ENCODE measurements at regions not wholly inside any gene's neighbourhood (a gene's known extent, or its start where the extent isn't known, plus 50 kb on each side); places are given as distances from the start of the nearest gene placed in this dataset.
"Not testable (repeated sequence)": the region's sequence is repeated elsewhere in the genome, so short reads cannot be mapped to it uniquely, and the experiment has no call there.

DNA sequence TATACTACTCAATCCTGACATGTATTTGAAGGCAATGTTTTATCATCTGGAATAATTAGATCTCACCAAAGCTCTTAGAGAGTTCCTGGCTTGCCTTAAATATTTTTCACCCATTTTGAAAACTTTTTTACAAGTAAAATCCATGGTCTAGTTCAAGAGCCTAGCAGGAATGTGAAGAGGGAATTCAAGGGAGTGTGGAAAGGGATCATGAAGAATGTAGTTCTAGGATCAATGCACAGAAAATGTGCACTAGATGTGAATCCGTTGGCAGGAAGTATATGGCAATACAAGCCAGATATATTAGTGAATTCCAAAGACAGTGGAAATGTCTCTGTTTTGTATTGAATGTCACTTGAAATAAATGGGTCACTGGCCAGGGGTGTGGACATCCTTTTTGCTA lies 167.9 kb upstream of the MOCS2 start:
- DNase-seq = no peak

DNA sequence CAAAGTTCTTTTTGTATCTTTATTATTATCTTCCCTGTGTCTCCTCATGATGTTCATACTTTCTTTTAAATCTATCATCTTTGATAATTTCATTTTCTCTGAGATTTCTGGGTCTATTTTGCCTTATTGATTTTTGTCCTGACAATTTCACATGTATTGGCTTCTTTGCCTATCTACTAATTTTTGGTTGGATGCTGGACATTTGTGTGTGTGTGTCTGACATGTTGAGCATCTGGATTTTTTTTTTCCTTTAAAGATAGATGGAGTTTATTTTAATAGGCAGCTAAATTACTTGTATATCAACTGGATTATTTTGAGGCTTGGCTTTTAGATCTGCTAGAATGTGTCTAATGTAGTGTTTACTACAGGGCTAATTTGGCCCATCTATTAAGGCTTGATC lies 178.0 kb upstream of the MOCS2 start:
- DNase-seq = no peak

DNA sequence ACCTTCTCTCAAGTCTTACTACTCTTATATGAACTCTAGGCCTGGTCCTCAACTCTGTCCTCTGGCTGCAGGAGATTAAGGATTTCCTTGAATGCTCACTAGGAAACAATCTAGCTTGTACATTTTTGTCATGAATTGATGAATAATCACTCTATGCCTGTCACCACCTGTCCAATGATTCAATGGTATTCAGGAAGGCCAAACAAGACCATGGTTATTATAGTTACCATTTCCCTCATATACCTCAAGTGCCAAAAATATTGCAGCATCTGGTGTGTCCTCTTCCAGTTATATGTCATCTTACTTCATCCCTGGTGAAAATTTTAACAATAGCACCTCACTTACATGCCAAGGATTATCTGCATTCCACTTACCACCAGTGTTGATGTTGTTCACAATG lies 179.0 kb upstream of the MOCS2 start:
- DNase-seq = no peak

DNA sequence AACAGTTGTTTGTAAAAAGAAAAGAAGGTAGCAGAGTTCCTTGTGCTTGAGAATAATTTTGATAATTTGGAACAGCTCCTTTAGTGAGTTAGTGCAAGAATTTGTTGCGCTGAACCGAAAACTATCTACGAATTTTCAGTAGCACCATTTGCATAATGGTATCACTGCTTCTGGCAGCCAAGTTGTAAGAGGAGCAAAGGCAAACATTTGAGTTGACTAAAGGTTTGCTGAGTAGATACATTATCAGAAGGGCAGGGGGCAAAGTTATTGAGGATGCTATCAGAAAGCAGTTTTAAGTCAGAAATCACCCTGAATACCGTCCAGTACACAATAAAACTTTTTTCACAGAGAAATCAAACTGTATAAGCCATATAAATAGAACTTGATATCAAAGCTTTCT lies 181.5 kb upstream of the MOCS2 start:
- no peak for DNase-seq

DNA sequence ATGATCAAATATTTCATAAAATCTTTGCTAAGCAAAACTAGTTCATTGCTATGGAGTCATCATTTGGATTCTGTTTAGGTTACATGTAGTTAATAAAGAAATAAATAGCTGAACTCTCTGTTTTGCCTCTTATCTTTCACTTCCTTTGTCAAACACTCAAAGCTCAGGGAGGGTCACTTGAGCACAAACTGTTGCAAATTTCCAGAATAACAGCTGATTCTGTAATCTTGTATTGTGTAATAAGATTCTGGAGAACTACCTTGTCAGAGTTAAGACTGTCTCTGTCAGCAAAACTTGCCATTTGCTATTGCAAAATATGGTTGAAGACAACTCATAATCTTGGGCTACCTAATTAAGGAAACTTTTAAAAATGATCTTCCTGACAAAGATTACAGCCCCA lies 182.0 kb upstream of the MOCS2 start:
- DNase-seq = no peak

DNA sequence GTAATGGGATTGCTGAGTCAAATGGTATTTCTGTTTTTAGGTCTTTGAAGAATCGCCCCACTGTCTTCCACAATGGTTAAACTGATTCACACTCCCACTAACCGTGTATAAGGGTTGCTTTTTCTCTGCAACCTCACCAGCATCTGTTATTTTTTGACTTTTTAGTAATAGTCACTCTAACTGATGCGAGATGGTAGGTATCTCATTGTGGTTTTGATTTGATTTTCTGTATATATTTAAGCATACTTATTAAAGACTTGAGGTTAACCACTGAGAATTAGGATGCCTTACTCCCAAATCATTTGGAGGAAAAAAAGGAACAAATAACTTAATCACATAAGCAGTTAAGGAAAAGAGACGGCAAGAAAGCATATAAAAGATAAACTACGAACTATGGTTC lies 181.6 kb upstream of the FST start:
- DNase-seq = no peak

DNA sequence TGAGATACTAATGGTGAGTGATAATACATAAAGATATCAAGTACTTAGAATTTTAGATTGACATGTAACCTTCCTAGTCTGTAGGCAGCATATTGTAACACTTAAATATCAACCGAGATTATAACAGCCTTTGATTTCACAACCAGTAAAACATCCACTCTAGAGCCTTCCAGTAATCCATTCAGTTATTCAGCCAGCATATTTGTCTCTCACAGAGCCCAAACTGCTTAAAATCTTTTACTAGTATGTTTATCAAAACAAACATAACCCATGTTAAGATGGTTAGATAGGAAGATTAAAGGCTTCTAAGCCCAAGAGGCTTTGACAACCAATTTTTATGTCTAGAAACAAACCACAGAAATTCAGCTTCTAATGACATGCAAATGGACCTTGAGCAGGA lies 177.9 kb upstream of the FST start:
- DNase-seq = no peak

DNA sequence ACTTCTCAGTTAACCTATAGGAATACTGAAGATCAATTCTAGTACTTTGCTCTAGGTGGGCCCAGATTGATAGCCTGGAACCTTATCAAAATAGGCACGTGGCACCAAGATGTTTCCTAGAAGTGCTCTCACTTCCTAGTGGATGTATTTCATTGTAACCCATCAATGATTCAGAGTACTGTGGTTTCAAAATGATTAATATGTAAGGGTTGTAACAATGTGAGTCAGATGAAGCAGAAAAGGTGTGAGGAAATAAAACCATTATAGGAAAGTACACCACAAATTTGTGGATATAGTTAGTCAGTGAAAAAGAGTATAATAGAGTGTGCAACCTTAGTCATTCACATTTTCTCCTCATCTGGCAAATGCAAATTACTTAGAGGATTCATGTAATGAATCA lies 177.3 kb upstream of the FST start:
- DNase-seq = no peak

DNA sequence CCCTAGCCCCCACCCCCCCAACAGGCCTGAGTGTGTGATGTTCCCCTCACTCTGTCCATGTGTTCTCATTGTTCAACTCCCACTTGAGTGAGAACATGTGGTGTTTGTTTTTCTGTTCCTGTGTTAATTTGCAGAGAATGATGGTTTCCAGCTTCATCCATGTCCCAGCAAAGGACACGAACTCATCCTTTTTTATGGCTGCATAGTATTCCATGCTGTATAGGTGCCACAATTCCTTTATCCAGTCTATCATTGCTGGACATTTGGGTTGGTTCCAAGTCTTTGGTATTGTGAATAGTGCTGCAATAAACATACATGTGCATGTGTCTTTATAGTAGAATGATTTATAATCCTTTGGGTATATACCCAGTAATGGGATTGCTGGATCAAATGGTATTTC lies 175.1 kb upstream of the FST start:
- DNase-seq = not testable (repeated sequence)

DNA sequence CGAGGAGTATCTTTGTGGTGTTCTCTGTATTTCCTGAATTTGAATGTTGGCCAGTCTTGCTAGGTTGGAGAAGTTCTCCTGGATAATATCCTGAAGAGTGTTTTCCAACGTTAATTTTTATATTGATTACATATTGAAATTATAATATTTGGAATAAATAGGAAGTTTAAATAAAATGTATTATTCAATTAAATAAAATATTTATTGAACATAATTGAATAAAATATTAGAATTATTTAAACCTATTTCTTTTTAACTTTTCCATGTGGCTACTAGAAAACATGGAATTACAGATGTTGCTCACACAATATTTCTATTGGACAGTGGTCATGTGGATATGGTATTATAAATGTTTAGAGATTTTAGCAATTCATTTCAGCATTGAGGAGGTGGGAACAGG lies 170.8 kb upstream of the FST start:
- no peak for DNase-seq

DNA sequence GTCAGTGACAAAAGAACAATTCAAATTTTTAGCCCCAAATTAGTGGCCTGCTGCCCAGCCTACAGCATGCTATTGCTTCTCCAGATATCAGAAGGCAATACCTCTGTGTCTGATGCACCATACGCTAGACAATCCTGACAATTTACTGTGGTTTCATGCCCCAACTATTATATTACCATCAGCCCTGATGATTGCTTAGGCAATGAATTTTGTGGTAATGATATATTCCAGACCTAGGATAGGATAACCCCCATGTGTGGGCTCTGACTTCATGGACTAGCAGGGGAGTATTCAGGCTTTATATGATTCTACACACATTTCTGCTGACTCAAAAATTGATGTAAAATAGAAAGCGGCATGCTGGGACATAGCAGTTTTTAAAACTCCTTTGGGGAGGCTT lies 168.7 kb upstream of the FST start:
- no peak for DNase-seq

DNA sequence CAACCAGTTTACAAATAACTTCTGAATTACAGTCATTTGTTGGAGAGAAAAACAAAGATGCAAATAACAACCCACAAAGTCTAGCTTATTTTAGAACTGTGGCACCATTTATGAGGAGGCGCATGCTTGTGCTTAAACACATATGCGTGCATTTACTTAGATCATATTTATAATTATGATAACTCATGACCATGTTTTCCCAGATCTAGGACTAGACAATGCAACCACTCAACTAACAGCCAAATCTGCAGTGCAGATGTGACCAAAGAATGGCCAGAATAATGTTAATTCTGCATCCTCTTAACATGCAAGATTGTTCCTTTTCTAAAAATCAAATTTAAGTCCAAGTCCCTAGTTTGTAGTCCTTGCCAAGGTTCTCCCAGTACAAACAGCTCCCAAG lies 167.3 kb upstream of the FST start:
- no peak for DNase-seq

DNA sequence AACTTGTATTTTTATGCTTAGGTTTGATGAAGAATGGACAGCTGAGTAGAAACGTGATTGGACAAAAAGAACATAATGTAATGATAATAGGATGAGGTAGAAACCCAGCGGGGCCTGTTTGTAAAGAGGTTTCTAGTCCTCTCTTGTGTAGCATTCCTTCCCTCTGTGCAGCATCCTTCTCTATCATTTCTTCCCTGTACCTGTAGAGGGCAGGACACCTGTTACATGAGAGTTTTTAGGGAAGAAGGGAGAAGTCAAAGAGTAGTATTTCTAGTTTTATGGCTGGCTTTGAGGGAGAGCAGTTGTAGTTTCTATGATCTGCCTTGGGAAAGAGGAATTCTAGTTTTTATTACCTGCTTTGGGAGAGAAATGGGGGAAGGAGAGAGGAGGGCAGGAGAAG lies 162.1 kb upstream of the FST start:
- no peak for DNase-seq

DNA sequence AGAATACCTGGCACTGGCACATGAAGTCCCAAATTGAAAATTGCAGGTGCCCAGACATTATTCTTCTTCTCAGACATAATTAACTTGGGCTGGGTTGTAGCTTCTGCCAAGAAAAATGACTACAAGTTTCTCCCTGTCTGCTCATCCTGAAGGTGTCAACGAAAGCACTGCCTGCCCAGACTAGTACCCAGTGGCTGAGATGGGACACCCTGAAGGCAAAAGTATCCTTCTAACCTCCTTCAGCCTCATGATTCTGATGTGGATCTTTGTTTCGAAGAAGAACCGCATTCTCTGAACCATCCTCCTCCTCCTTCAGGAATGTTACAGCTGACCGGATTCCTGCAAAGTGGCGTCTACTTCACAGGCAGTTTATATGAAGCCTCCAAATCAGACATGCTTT lies 161.1 kb upstream of the FST start:
- no peak for DNase-seq

DNA sequence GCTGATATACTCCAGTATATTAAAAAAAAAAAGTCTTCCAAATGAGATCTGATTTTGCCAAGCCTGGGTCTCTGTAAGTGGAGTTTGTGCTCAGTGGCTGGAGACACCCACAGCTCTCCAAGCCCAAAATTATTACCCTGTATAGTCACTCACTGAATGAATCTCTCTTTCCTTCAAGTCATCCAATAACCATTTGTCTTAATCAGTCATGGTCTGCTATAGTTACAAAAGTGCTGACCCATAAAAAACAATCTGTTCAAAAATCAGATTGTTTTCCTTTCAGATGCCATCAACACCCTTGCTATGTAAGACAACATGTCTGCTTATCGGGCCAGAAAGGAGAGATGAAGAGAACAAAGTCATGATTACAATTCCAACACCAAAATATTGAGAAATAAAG lies 159.4 kb upstream of the FST start:
- no peak for DNase-seq

DNA sequence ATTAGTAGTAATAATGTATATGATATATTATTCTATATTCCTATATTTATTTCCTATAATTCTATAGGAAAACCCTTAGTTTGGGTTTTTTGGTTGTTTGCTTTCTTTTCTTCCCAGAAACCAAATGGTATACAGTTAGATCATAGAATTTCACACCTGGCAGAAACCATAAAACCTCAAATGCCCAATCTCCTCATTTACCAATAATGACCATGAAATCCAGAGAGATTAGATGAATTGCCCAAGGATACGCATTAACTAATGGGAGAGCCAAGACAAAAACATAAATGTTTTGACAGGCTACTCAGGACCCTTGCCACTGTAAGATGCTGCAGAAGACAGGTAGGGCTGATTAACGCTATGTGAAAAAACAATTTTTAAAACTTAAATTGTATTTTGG lies 158.7 kb upstream of the FST start:
- DNase-seq = no peak

DNA sequence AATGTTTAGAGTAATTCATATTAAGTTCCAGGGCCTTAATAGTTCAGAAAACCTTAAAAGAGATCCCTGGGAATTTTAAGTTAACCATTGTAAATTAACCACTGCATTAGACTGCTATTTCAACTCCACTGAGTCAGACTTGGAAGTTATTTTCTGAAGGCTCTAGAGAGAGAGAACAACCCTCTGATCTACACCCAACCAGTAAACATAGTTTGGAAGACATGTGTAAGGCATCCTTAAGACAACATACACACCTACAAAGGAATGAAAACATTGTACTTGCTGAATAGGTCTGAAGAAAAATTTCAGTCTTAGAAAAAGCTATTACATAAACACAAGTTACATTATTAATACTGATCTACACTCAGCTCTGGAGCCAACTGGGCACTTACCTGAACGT lies 158.2 kb upstream of the FST start:
- DNase-seq = no peak

DNA sequence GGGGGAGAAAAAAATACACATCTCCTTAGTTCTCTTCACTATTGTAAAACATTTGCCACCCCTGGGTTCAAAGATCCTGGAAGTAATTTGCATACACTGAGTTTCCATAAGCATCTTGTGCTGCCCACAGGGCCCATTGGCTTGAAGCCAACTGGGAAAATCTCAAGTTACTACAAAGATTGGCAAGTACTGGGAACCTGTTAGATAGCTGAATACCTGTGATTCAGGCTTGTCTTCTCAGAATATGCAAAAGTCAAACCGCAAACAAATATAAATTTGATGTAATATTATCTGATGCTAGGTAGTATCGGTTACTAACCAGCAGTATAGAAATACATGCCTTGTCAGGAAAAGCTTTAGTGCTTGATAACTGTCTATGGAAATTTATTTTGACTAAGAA lies 156.9 kb upstream of the FST start:
- DNase-seq = no peak

DNA sequence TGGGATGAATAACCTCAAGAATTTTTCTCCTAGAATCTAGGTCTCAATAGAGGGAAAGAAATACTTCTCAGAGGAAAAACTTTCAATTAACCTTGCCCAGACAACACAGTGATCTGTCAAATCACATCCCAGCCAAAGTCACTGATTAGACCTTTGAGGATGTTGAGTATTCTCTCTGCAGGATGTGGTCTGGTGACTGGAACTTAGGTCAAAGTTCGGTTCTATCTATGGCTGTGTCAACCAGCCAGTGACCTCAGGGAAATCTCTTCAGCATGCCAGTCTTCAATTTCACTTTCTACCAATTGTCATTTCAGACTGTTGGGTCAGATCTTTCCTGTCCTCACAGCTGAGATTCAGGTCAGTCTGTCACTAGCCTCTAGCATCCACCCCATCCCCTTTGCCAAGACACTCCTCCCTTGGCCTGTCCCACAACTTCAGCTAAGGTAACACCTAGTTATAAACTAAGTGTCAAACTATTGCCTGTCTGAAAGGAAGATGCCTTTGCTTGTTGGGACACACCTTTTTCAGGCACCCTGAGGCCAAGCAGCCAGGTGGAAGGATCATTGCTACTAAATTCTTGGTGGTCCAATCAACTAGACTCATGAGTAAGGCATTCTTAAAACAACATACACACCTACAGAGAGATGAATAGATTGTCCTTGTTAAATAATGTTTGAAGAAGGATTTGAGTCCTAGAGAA lies 156.3 kb upstream of the FST start:
- DNase-seq = no peak

DNA sequence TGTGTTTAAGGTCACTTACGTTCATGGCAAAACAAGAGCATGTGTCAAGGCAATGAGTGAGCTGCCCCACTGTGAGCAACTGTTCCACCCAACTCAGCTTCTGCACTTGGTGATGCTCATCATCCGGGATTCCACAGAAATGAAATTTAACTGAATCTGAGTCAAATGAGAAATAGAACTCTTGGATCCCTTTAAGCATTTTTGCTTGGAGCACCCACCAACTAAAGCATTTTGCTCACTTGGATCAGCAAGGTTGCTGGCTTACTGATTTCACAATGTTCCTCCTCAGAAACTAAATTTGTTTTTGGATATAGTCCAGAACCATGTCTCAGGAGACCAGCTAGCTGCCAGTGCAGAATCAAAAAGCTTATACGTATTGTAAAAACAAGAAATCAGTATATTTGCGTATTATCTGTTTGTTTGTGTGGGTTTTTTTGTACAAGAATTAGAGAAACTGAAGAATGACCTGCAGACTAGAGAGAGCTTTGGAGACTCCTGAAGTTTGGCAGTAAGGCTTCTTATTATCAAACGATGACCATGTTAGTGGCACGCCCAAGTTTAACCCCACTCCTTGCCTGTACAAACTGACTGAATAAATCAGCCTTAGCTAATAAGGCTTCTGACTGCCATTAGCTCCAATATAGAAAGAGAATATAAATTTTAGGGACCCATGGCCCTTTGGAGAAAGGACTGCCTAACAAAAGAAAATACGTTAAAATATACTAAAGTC lies 153.8 kb upstream of the FST start:
- no peak for DNase-seq

DNA sequence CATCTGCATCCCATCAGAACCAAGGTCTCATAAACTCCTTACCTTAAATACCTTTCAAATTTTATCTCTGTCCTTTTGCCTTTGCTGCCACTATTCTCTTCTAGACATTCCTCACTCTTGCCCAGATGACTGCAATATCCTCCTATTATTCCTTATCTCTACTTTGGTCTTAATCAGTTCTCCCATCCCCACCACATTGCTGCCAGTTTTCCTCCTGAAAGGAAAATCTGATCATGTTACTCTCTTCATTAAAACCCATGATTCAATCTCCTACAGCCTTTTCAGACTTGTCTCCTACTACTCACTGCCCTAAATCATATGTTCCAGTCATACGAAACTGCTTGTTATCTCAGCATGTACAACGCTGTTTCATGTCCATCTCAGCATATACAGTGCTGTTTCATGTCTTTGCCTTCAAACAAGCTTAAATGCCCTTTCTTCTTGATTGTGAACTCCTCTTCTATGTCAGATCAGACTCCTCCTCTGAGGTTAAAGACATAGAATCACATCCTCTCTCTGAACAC lies 152.6 kb upstream of the FST start:
- no peak for DNase-seq

DNA sequence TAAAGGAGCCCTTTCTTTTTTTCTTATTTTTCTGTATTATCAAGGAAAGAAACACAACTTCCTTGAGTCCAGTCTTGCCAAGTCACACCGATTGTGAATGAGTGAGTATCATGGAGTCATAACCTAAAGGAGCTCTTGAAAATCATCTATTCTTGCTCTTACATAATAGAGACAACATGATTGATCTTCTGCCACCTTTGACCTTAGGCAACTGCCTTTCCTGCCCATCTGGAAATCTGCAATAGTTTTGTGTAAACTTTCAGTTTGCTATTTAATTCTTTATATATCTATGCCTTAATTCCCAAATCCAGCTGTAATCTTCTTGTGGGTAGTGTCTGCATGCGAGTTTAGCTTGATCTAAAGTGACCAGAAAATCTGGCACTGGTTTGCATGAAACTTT lies 149.9 kb upstream of the FST start:
- DNase-seq = no peak

DNA sequence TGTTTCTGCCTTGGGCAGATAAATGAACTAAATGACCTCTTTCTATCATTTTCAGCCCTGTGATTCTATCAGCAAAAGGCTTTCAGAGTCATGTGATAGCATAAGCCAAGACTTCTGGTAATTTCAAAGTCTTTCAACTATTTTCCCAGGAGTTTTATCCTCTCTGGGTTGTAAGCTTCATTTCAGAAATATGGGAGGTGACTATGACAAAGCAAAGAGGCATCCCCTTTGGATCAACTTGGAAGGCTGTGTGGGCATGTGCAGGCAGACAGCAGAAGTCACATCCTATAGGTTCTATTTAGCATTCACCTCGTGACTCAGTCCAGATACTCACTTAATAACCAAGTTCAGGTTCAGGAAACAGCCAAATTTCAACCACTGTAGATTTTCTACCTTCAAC lies 149.0 kb upstream of the FST start:
- DNase-seq = no peak

DNA sequence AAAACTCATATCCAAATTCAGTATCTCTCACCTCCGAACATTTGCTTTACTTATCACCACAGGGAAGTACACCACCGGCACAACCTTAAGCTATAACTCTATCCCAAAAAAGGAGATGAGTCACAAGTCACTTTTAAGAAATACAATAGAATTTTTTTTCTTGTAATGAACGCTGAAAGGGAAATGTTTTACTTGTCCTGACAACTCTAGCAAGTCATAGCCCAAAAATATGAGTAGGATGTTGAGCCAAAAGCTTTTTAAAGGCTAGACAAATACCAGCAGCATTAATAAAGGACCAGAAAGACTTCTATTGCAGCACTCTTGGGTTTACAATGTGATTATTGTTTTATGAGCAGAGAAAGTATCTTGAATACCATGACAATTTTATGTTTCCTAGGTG lies 147.3 kb upstream of the FST start:
- no peak for DNase-seq

DNA sequence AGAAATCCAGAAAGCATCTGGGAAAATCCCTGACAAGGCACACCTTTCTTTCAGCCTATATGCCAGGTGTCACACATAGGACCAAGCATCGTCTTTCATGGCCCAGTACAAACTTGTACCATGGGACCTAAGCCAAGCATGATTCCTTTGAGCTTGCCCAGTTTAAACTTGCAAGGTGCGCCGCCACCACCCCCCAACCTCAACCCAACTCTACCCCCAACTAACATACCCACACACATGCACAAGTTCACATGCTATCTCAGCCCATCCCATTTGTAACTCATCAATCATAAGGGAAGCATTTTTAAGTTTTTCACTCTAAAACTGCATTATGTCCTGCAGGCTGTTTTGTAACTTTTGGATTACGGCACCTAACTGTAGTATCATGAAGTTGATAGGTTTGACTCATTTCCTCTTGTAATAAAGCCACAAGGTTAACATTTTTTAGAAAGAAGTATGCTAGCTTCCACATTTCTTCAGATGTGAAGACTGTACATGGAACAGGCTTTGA lies 145.9 kb upstream of the FST start:
- no peak for DNase-seq

Data from NCI-H446 treated with DMSO at 0.1 percent for 48 hours (cell line).